GM12865 (cell line): ENCODE measurements at regions not wholly inside any gene's neighbourhood (a gene's known extent, or its start where the extent isn't known, plus 50 kb on each side); places are given as distances from the start of the nearest gene placed in this dataset.

Experiments
- DNase-seq: peaks from one replicate; pipeline ENCODE4 v3.0.0; 2010; ENCODE audit warnings: low read depth
- H3K4me3 ChIP-seq: 2 replicates; pipeline ENCODE4 v1.5.1; 2011; ENCODE audit warnings: mild to moderate bottlenecking, low read depth, low read length, control low read depth
- TF ChIP-seq, protein P1 (sequence below): IDR thresholded peaks from 2 replicates; pipeline ENCODE4 v1.5.1; 2011; ENCODE audit warnings: low read length, control low read depth, low read depth, inconsistent platforms; ENCODE audit not compliant: insufficient read depth; ENCODE audit errors: missing control alignments

DNA sequence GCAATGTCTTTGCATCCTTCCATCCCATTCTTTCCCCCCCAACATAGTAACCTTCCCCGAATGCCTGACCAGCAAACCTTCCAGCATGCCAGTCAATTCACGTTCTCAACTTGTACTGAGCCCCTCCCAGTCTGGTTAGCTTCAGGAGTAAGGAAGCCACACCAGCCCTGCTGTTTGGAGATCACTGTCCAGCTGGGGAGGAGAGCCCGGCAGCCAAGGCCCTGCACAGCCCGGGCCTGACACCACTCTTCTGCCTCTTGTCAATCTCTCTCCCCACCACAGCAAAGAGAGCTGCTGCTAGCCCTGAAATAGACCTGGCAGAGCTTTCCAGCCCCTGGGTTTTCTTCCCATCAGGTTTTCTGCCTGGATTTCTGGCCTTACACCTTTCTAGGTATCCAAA lies 185.8 kb upstream of the ID2 start:
- no peak for DNase-seq
- no peak overlapping the region for H3K4me3 ChIP-seq
- TF ChIP-seq, protein P1, sequence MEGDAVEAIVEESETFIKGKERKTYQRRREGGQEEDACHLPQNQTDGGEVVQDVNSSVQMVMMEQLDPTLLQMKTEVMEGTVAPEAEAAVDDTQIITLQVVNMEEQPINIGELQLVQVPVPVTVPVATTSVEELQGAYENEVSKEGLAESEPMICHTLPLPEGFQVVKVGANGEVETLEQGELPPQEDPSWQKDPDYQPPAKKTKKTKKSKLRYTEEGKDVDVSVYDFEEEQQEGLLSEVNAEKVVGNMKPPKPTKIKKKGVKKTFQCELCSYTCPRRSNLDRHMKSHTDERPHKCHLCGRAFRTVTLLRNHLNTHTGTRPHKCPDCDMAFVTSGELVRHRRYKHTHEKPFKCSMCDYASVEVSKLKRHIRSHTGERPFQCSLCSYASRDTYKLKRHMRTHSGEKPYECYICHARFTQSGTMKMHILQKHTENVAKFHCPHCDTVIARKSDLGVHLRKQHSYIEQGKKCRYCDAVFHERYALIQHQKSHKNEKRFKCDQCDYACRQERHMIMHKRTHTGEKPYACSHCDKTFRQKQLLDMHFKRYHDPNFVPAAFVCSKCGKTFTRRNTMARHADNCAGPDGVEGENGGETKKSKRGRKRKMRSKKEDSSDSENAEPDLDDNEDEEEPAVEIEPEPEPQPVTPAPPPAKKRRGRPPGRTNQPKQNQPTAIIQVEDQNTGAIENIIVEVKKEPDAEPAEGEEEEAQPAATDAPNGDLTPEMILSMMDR, result no peak

DNA sequence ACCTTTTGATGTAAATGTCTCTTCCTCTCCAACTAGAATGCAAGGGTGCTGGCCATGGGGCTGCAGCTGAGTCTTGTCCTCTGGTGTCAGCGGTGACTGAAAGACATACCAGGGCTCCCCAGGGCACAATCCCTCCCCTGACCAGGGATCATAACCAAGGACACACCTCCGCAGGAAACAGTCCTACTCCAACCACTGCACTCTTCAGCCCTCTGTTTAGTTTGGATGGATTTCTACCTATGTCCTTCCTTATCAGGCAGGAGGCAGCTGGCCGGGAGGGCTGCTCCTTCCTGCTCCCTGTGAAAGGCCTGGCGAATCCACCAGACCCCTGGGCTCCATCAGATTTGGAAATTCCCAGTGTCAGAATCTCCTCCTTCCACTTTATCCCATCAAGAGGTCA lies 185.2 kb upstream of the ID2 start:
- TF ChIP-seq, protein P1, result no peak
- H3K4me3 ChIP-seq, result no peak overlapping the region
- DNase-seq, result no peak

DNA sequence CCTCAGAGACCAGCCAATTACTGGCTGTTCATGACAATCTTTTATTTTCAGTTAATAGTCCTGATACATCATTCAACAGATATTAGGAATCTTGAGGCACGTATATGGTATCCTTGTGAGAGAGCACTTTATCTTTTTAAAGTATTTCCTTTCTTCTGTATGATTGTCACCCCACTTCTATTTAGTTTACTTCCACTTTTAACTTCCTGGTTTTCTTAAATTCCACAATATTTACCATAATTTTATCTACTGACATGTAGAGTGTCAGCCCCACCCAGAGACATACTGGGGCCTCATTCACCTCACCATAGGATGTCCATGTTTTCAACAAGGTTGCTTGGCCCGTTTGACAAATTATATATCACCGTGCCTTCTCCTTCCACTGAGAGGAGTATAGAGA lies 182.9 kb upstream of the ID2 start:
- no peak overlapping the region for H3K4me3 ChIP-seq
- TF ChIP-seq, protein P1, result no peak
- DNase-seq, result no peak

DNA sequence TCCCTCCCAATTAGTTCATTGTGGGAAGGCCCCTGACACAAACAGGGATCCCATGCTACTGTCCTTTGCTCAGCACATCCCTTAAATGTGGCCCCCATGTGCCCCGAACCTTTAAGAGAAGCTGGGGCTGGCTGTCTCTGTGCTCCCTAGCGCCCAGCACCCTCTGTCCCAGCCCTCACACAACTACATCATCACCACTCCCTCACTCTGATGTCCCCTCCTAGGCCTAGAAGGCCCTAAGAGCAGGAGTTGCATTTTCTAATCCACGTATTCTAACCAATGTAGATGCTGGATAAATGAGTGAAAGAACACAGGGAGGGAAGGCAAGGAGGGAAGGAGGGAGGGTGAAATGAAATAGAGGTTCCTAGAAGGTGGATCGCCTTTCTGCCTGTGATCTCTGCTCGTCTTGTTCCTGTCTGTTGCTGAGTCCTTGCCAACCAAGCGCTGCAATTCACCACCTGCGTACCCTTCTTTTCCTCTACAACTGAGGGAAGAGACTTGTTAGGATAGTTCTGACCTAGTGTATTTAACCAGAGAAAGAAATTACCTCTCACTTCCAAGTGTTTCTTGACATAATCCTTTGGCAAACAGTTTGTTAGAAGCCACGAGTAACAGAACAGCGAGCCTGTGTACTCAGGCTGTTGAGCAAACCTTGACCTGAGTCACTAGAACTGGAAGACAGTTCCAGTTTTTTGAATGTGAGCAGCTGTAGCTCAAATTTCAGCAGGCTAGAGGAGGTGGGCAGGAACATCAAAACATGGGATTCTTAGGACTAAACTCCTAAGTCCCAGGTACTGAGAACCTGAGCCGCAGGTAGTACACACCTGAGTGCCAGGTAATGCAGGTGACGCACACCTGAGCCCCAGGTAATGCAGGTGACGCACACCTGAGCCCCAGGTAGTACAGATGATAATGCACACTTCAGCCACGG lies 181.5 kb upstream of the ID2 start:
- no peak for DNase-seq

DNA sequence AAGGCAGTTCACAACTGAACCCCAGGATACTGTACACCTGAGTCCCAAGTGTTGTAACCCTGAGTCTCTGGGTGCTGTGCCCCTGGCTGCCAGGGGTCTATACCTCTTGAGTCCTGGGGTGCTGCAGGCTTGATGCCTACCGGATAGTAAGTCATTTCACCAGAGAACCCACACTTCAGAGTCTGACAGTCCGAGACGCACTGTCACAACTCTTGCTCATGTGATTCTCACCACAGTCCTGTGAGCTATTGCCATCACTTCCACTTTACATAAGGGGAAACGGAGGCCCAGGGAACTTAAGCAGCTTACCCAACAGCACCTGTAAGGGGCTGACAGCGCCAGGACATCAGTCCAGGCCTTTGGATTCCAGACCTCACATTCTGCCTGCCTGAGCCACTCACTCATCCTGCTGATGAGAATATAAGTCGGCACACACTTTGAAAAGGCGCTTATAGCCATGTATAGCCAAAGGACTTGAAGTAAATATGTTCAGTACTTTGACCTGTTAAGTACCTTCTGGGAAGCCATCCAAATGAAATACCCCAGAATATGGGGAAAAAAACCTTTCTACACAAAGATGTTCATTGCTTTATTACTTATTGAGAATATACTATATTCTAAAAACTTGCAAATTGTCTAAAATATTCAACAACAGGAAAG lies 180.7 kb upstream of the ID2 start:
- no peak for DNase-seq
- H3K4me3 ChIP-seq, result no peak overlapping the region
- TF ChIP-seq, protein P1, result no peak

More for the DNA sequence above, 181.5 kb upstream of the ID2 start:
- H3K4me3 ChIP-seq, result no peak overlapping the region
- TF ChIP-seq, protein P1, result no peak

DNA sequence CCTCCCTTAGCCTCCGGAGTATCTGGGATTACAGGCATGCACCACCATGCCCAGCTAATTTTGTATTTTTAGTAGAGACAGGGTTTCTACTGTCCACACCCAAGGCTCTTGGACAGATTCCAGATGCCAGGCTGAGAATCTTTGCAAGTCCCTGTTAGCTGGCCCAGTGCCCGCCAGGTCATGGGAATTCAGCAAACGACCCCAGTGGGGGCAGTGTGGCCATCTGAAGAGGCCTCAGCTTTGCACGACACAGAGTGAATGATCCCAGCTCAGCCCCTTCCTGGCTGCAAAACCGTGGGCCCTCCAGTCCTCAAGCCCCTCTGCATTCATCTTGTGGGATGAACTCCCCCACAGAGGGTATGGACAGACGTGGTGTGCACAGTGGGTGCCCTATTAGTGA lies 179.5 kb upstream of the ID2 start:
- no peak for DNase-seq
- no peak overlapping the region for H3K4me3 ChIP-seq
- TF ChIP-seq, protein P1, result no peak
